Ishikawa (cell line): ENCODE measurements at regions not wholly inside any gene's neighbourhood (a gene's known extent, or its start where the extent isn't known, plus 50 kb on each side); places are given as distances from the start of the nearest gene placed in this dataset.

Source experiments
- FOXM1 ChIP-seq: IDR thresholded peaks from 2 replicates; pipeline ENCODE4 v1.6.1; 2012; ENCODE audit warnings: low read depth, borderline replicate concordance
- TCF12 ChIP-seq: IDR thresholded peaks from 2 replicates; pipeline ENCODE4 v1.6.1; 2012; ENCODE audit warnings: low read depth

DNA sequence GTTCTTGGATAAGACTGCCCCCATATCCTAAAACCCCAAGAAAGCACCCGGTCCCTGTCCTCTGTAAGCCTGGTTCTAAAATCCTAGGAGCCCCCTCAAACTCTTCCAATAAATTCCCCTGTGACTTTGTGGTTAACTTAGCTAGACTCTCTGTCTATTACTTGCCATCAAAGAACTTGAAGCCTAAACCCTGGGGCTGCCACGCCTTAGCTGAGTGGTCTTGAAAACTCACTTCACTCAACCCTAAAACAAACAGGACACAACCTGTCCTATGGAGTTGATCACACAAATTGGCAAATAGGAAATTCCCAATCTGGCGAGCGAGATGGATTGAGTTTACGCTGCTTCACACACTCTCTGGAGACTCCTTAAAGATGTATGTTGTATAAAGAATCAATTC lies 191.4 kb upstream of the SVIL start:
- no peak for TF ChIP-seq TCF12
- TF ChIP-seq FOXM1 = no peak
